H1 (cell line): ENCODE measurements at regions not wholly inside any gene's neighbourhood (a gene's known extent, or its start where the extent isn't known, plus 50 kb on each side); places are given as distances from the start of the nearest gene placed in this dataset.

Source experiments
- CTCF ChIA-PET: fragments of 300-600 bp; sonication (Branson Sonifier 250); formaldehyde crosslinking; loops from one replicate; lab custom pipeline; 2021; ENCODE audit not compliant: partially characterized antibody; lab: Charles Lee
- POLR2A ChIA-PET: fragments of 300-600 bp; sonication (Branson Sonifier 250); formaldehyde crosslinking; loops from one replicate; lab custom pipeline; 2021; ENCODE audit warnings: inconsistent platforms; ENCODE audit not compliant: partially characterized antibody; lab: Charles Lee
- DNase-seq, 2 experiments: peaks; one replicate each; pipeline versions ENCODE4 v3.0.0 to v3.0.0-alpha.2; 2010 to 2022; ENCODE audit warnings: low spot score in 2 of 2, low read depth in 1 of 2, mixed read lengths in 1 of 2
- FAIRE-seq: peaks from 2 replicates; lab custom pipeline; 2011; peaks lifted over from hg19 to GRCh38; lab: Jason Lieb, UNC
- H2AFZ ChIP-seq: 2 replicates; pipeline ENCODE4 v1.8.1; 2012; ENCODE audit warnings: low read length, inconsistent platforms
- H2AK5ac ChIP-seq: 2 replicates; pipeline ENCODE4 v1.6.1; 2013; ENCODE audit warnings: low read depth, low read length
- H2BK120ac ChIP-seq: replicated peaks from 2 replicates; pipeline ENCODE3; 2013; ENCODE audit warnings: low read depth, low read length, inconsistent platforms
- H2BK12ac ChIP-seq: 2 replicates; pipeline ENCODE4 v1.6.1; 2013; ENCODE audit warnings: low read depth, low read length
- H2BK15ac ChIP-seq: 2 replicates; pipeline ENCODE4 v1.6.1; 2013; ENCODE audit warnings: low read length
- H2BK20ac ChIP-seq: 2 replicates; pipeline ENCODE4 v1.6.1; 2013; ENCODE audit warnings: low read length
- H2BK5ac ChIP-seq: 2 replicates; pipeline ENCODE4 v1.6.1; 2013; ENCODE audit warnings: low read depth, low read length
- H3K14ac ChIP-seq: 2 replicates; pipeline ENCODE4 v1.6.1; 2013; ENCODE audit warnings: inconsistent platforms; ENCODE audit not compliant: insufficient read length
- H3K18ac ChIP-seq: 2 replicates; pipeline ENCODE4 v1.6.1; 2013; ENCODE audit warnings: low read length; ENCODE audit errors: extremely low read depth
- H3K23ac ChIP-seq: 2 replicates; pipeline ENCODE4 v1.6.1; 2013; ENCODE audit warnings: inconsistent platforms; ENCODE audit not compliant: insufficient read length
- H3K23me2 ChIP-seq: 2 replicates; pipeline ENCODE4 v1.6.1; 2013; ENCODE audit warnings: low read depth, low read length
- H3K27ac ChIP-seq: 2 replicates; pipeline ENCODE4 v1.6.1; 2011; ENCODE audit warnings: low read depth, low read length, inconsistent platforms
- H3K27me3 ChIP-seq, 4 experiments: replicated peaks in 1 of 4; 1 replicate in 1 of 4; 2 replicates in 3 of 4; pipeline versions ENCODE4 v1.6.1 to v1.8.1; 2011 to 2013; ENCODE audit warnings: low read length in 3 of 4, mild to moderate bottlenecking in 3 of 4, inconsistent platforms in 2 of 4, mixed read lengths in 2 of 4, moderate library complexity in 1 of 4; ENCODE audit not compliant: control insufficient read depth in 3 of 4, insufficient read depth in 3 of 4; ENCODE audit errors: extremely low read depth in 1 of 4
- H3K36me3 ChIP-seq, 4 experiments: 2 replicates each; pipeline versions ENCODE4 v1.6.1 to v1.8.1; 2011 to 2013; ENCODE audit warnings: mild to moderate bottlenecking in 4 of 4, low read length in 3 of 4, moderate library complexity in 2 of 4, control low read depth in 1 of 4, inconsistent platforms in 1 of 4; ENCODE audit not compliant: insufficient read depth in 4 of 4, control insufficient read depth in 2 of 4
- H3K4ac ChIP-seq: replicated peaks from 2 replicates; pipeline ENCODE3; 2013; ENCODE audit warnings: low read length, low read depth, mixed read lengths, inconsistent platforms; ENCODE audit not compliant: insufficient read length
- H3K4me1 ChIP-seq, 4 experiments: replicated peaks in 1 of 4; 1 replicate in 1 of 4; 2 replicates in 3 of 4; pipeline versions ENCODE4 v1.6.1 to v1.8.1; 2011 to 2013; ENCODE audit warnings: low read length in 3 of 4, inconsistent platforms in 2 of 4, mixed read lengths in 1 of 4; ENCODE audit not compliant: insufficient read depth in 4 of 4, control insufficient read depth in 3 of 4
- H3K4me2 ChIP-seq, 2 experiments: 2 replicates each; pipeline versions ENCODE4 v1.6.1 to v1.8.1; 2011 to 2013; ENCODE audit warnings: low read depth in 2 of 2, low read length in 2 of 2, control low read depth in 1 of 2, inconsistent platforms in 1 of 2, mild to moderate bottlenecking in 1 of 2; ENCODE audit not compliant: insufficient read depth in 1 of 2
- H3K4me3 ChIP-seq, 4 experiments: fragments of 200-600, 300-600 bp in 1 of 4; sonication (generic), shearing (Covaris generic), sonication (Bioruptor Twin) in 1 of 4; 2 replicates each; pipeline versions ENCODE4 v1.5.1 to v1.8.1; 2011 to 2016; ENCODE audit warnings: low read length in 4 of 4, low read depth in 3 of 4, control low read depth in 2 of 4, inconsistent platforms in 2 of 4, mild to moderate bottlenecking in 2 of 4, mixed read lengths in 1 of 4, moderate library complexity in 1 of 4; ENCODE audit not compliant: insufficient read depth in 2 of 4; ENCODE audit errors: extremely low read depth in 1 of 4
- H3K56ac ChIP-seq: replicated peaks from 2 replicates; pipeline ENCODE3; 2013; ENCODE audit warnings: low read depth, mild to moderate bottlenecking, mixed read lengths, low read length, inconsistent platforms; ENCODE audit not compliant: insufficient read length
- H3K79me1 ChIP-seq: 2 replicates; pipeline ENCODE4 v1.6.1; 2013; ENCODE audit warnings: low read depth, low read length, control low read depth
- H3K79me2 ChIP-seq, 2 experiments: 2 replicates each; pipeline versions ENCODE4 v1.6.1 to v1.8.1; 2012 to 2013; ENCODE audit warnings: low read length in 2 of 2, mild to moderate bottlenecking in 2 of 2, inconsistent platforms in 1 of 2; ENCODE audit not compliant: insufficient read depth in 2 of 2, control insufficient read depth in 1 of 2
- H3K9ac ChIP-seq, 4 experiments: replicated peaks in 1 of 4; 1 replicate in 1 of 4; 2 replicates in 3 of 4; pipeline versions ENCODE4 v1.6.1 to v1.8.1; 2011 to 2013; ENCODE audit warnings: low read depth in 3 of 4, low read length in 3 of 4, control low read depth in 2 of 4, mild to moderate bottlenecking in 2 of 4, moderate library complexity in 2 of 4, inconsistent platforms in 1 of 4; ENCODE audit errors: extremely low read depth in 1 of 4
- H3K9me3 ChIP-seq, 2 experiments: 2 replicates each; pipeline versions ENCODE4 v1.6.1 to v1.8.1; 2012 to 2013; ENCODE audit warnings: mild to moderate bottlenecking in 2 of 2, moderate library complexity in 2 of 2, control low read depth in 1 of 2, inconsistent platforms in 1 of 2, low read depth in 1 of 2, low read length in 1 of 2, mixed read lengths in 1 of 2; ENCODE audit not compliant: insufficient read depth in 2 of 2
- H4K20me1 ChIP-seq, 2 experiments: replicated peaks in 1 of 2; 2 replicates each; pipeline versions ENCODE3 to v1.8.1; 2011 to 2013; ENCODE audit warnings: inconsistent platforms in 2 of 2, low read length in 2 of 2, mild to moderate bottlenecking in 1 of 2; ENCODE audit not compliant: insufficient read depth in 2 of 2, control insufficient read depth in 1 of 2
- H4K5ac ChIP-seq: 2 replicates; pipeline ENCODE4 v1.6.1; 2013; ENCODE audit warnings: low read length, low read depth, mixed read lengths, inconsistent platforms; ENCODE audit not compliant: insufficient read length
- H4K8ac ChIP-seq: 2 replicates; pipeline ENCODE4 v1.8.0; 2013; ENCODE audit warnings: mild to moderate bottlenecking, moderate library complexity, low read length, inconsistent platforms; ENCODE audit not compliant: insufficient read depth; ENCODE audit errors: extremely low read depth
- H4K91ac ChIP-seq: replicated peaks from 2 replicates; pipeline ENCODE3; 2013; ENCODE audit warnings: low read length, mixed read lengths, inconsistent platforms; ENCODE audit not compliant: insufficient read length
- BCL11A ChIP-seq, 2 experiments: IDR thresholded peaks; one replicate each; pipeline ENCODE4 v1.6.1; 2011; ENCODE audit warnings: low read depth in 2 of 2, low read length in 2 of 2, mild to moderate bottlenecking in 2 of 2
- POLR2A ChIP-seq, 2 experiments: IDR thresholded peaks; 1 replicate in 1 of 2; 2 replicates in 1 of 2; pipeline ENCODE4 v1.6.1; 2011; ENCODE audit warnings: low read depth in 2 of 2, low read length in 2 of 2, mild to moderate bottlenecking in 2 of 2; ENCODE audit errors: control extremely low read depth in 1 of 2
- RAD21 ChIP-seq, 2 experiments: IDR thresholded peaks in 1 of 2; conservative IDR thresholded peaks in 1 of 2; 2 replicates each; pipeline ENCODE4 v1.6.1; 2011; ENCODE audit warnings: low read depth in 2 of 2, low read length in 2 of 2, improper control_type of control experiment in 1 of 2, inconsistent platforms in 1 of 2, mild to moderate bottlenecking in 1 of 2, moderate library complexity in 1 of 2
- WGBS, 2 experiments: shearing (Covaris generic) in 1 of 2; methylation state at CpG; one replicate each; pipeline versions ENCODE4 v1.1.6 to v1.1.7; 2013 to 2015; ENCODE audit warnings: low lambda C conversion rate in 2 of 2, mixed read lengths in 2 of 2, inconsistent platforms in 1 of 2, low coverage in 1 of 2, missing lambda C conversion rate in 1 of 2; ENCODE audit not compliant: insufficient replicate concordance in 2 of 2, insufficient coverage in 1 of 2, insufficient read length in 1 of 2; ENCODE audit errors: extremely low coverage in 1 of 2, missing lambda C conversion rate in 1 of 2; 5-methylcytosine and 5-hydroxymethylcytosine counted together

DNA sequence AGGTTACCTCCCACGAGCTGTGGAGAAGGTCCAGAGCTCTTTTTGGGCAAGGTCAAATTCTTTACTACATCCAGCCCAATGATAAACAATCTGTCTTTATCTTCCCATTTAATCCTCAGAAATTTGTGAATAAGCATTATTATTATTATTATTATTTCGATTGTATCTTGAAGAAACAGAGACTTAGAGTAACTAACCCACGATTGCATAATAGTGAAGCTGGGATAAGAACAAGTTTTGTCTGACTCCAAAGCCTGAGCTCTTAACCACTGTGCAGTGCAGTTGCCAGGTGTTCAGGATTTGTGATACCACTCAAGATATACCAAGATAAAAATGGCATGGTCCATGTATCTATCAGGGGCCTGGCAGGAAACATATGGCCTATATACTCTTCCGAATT is 166.5 kb upstream of the LDB2 start:
- 86% methylated on average over 4 of the region's 4 CpGs; no CpG with 5 or more reads in 1 of the 2 experiments for WGBS, 2 experiments
- no peak for TF ChIP-seq POLR2A (IDR thresholded peaks at IDR 0.05; ENCODE audit: control extremely low read depth in 1 of 2, low read depth in 2 of 2, low read length in 2 of 2)
- TF ChIP-seq RAD21 (IDR thresholded peaks at IDR 0.05 in 1 of 2, conservative IDR thresholded peaks at IDR 0.05 in 1 of 2; ENCODE audit: low read depth in 2 of 2, low read length in 2 of 2): no peak
- no peak for TF ChIP-seq BCL11A (IDR thresholded peaks at IDR 0.05; ENCODE audit: low read depth in 2 of 2, low read length in 2 of 2)
- Histone ChIP-seq H2BK20ac (no peak overlapping the region), H2BK15ac (no peak overlapping the region), H2AK5ac (no peak overlapping the region), H2BK120ac (no peak overlapping the region), H4K8ac (no peak overlapping the region), H3K4me3 (no peak overlapping the region), H3K23ac (no peak overlapping the region), H2BK5ac (no peak overlapping the region), H3K36me3 (no peaks in the 10 kb centered on the region), H3K14ac (no peak overlapping the region), H4K20me1 (no peaks in the 10 kb centered on the region), H3K4me2 (no peak overlapping the region), H3K9ac (no peak overlapping the region), H3K9me3 (no peaks in the 10 kb centered on the region), H3K4ac (no peak overlapping the region), H3K27ac (no peak overlapping the region), H3K27me3 (no peaks in the 10 kb centered on the region), H3K4me1 (no peaks in the 10 kb centered on the region), H4K5ac (no peak overlapping the region), H3K79me2 (no peaks in the 10 kb centered on the region), H2BK12ac (no peak overlapping the region), H2AFZ (no peak overlapping the region), H3K18ac (no peak overlapping the region), H3K23me2 (no peaks in the 10 kb centered on the region), H3K56ac (no peak overlapping the region), H3K79me1 (no peaks in the 10 kb centered on the region), H4K91ac (no peak overlapping the region)
- CTCF ChIA-PET: interaction anchor here (0.6 to 1.5 kb wide), 3 partner anchors 105 to 548 kb away, joined by 3 read pairs; no protein-coding TSS in a partner anchor
- POLR2A ChIA-PET: no interaction called here
- no peak for DNase-seq
- FAIRE-seq: no peak
